HepG2 (cell line): ENCODE measurements at regions not wholly inside any gene's neighbourhood (a gene's known extent, or its start where the extent isn't known, plus 50 kb on each side); places are given as distances from the start of the nearest gene placed in this dataset.

Source experiments
- ATAC-seq: fragments of 200-7000 bp; cut with Tn5 transposase; 3 replicates; pipeline ENCODE4 v1.9.1; 2020; ENCODE audit warnings: mild to moderate bottlenecking, moderate library complexity
- BruUV-seq: library from RNA; stranded (reverse); fragments of 400-500 nt; replicated peaks from 2 replicates; lab custom pipeline; 2021; lab: Mats Ljungman, UMichigan
- CTCF ChIA-PET: fragments of 300-600 bp; formaldehyde crosslinking; extraction: SDS; loops from one replicate; lab custom pipeline; 2021; ENCODE audit warnings: low total read pairs, inconsistent platforms, low intra/inter-chr PET ratio; lab: Yijun Ruan, JAX
- POLR2A ChIA-PET: fragments of 350-600 bp; sonication (Branson Sonifier 250); formaldehyde crosslinking; loops from one replicate; lab custom pipeline; 2020; ENCODE audit warnings: antibody characterized with exemption, inconsistent platforms; lab: Yijun Ruan, JAX
- DNase-seq: peaks from one replicate; pipeline ENCODE4 v3.0.0-alpha.2; 2015; ENCODE audit warnings: low spot score
- FAIRE-seq: peaks from 3 replicates; lab custom pipeline; 2011; peaks lifted over from hg19 to GRCh38; lab: Jason Lieb, UNC
- H2AFZ ChIP-seq: one replicate; pipeline ENCODE4 v1.6.1; 2011; ENCODE audit warnings: low read length, inconsistent platforms
- H3K27ac ChIP-seq: fragments of 300-600 bp; 3 replicates; pipeline ENCODE4 v1.8.0; 2011; ENCODE audit warnings: mixed run types, mild to moderate bottlenecking, mixed read lengths, low read length, inconsistent platforms; ENCODE audit not compliant: insufficient read depth; ENCODE audit errors: extremely low read length
- H3K27me3 ChIP-seq, 2 experiments: fragments of 200-600 bp in 1 of 2; 2 replicates in 1 of 2; 3 replicates in 1 of 2; pipeline versions ENCODE4 v1.6.0 to v1.8.0; 2011; ENCODE audit warnings: low read length in 2 of 2, mild to moderate bottlenecking in 2 of 2, moderate library complexity in 2 of 2, inconsistent platforms in 1 of 2; ENCODE audit not compliant: insufficient read depth in 2 of 2, control insufficient read depth in 1 of 2
- H3K36me3 ChIP-seq, 2 experiments: fragments of 200-600 bp in 1 of 2; replicated peaks in 1 of 2; 2 replicates in 1 of 2; 3 replicates in 1 of 2; pipeline versions ENCODE4 v1.5.1 to v1.8.0; 2011; ENCODE audit warnings: low read length in 2 of 2, inconsistent platforms in 1 of 2; ENCODE audit not compliant: insufficient read depth in 2 of 2, control insufficient read depth in 1 of 2
- H3K4me1 ChIP-seq: 2 replicates; pipeline ENCODE4 v1.5.1; 2012; ENCODE audit warnings: low read length, inconsistent platforms; ENCODE audit not compliant: insufficient read depth
- H3K4me2 ChIP-seq: 2 replicates; pipeline ENCODE4 v1.6.0; 2011; ENCODE audit warnings: low read depth, low read length, inconsistent platforms
- H3K4me3 ChIP-seq, 3 experiments: fragments of 200-600 bp in 1 of 3; sonication (generic), shearing (Covaris generic) in 1 of 3; replicated peaks in 1 of 3; 2 replicates each; pipeline ENCODE4 v1.5.1; 2011 to 2016; ENCODE audit warnings: low read length in 3 of 3, inconsistent platforms in 2 of 3, low read depth in 2 of 3, mild to moderate bottlenecking in 2 of 3, control low read depth in 1 of 3, mixed read lengths in 1 of 3; ENCODE audit not compliant: insufficient read depth in 1 of 3
- H3K79me2 ChIP-seq: one replicate; pipeline ENCODE4 v1.6.1; 2011; ENCODE audit warnings: low read length, inconsistent platforms; ENCODE audit not compliant: insufficient read depth
- H3K9ac ChIP-seq: 2 replicates; pipeline ENCODE4 v1.6.0; 2011; ENCODE audit warnings: mild to moderate bottlenecking, low read depth, low read length, inconsistent platforms; ENCODE audit not compliant: insufficient read depth
- H3K9me3 ChIP-seq: 2 replicates; pipeline ENCODE4 v1.5.1; 2012; ENCODE audit warnings: mild to moderate bottlenecking, low read length
- H4K20me1 ChIP-seq: 2 replicates; pipeline ENCODE4 v1.6.0; 2011; ENCODE audit warnings: inconsistent platforms, mild to moderate bottlenecking, low read length, moderate library complexity; ENCODE audit not compliant: insufficient read depth
- ATF6 ChIP-seq: sonication (generic); formaldehyde crosslinking; conservative IDR thresholded peaks from 2 replicates; pipeline ENCODE4 v1.4.0; 2020; ENCODE audit warnings: missing genetic modification reagents
- BATF2 ChIP-seq: sonication (generic); formaldehyde crosslinking; IDR thresholded peaks from 2 replicates; pipeline ENCODE4 v1.8.0; 2022; ENCODE audit warnings: mild to moderate bottlenecking, missing genetic modification reagents, moderate library complexity
- CSRNP2 ChIP-seq: sonication (generic); formaldehyde crosslinking; conservative IDR thresholded peaks from 2 replicates; pipeline ENCODE4 v1.8.0; 2022; ENCODE audit warnings: low read depth, missing genetic modification reagents
- HBP1 ChIP-seq: IDR thresholded peaks from 2 replicates; pipeline ENCODE4 v1.6.1; 2016; ENCODE audit warnings: low read depth, control low read depth
- KLF16 ChIP-seq, 2 experiments: sonication (generic) in 1 of 2; formaldehyde crosslinking in 1 of 2; IDR thresholded peaks; 2 replicates each; pipeline versions ENCODE4 v1.6.1 to v1.8.0; 2016 to 2023; ENCODE audit warnings: missing genetic modification reagents in 2 of 2, missing compliant biosample characterization in 1 of 2
- MAFG ChIP-seq: sonication (generic); formaldehyde crosslinking; IDR thresholded peaks from 2 replicates; pipeline ENCODE4 v1.5.1; 2020; ENCODE audit warnings: mild to moderate bottlenecking, missing genetic modification reagents
- PAX8 ChIP-seq: sonication (generic); formaldehyde crosslinking; IDR thresholded peaks from 2 replicates; pipeline ENCODE4 v1.8.0; 2022; ENCODE audit warnings: mild to moderate bottlenecking, missing genetic modification reagents, borderline replicate concordance
- SNRNP70 ChIP-seq: fragments of 200-400 bp; formaldehyde crosslinking; IDR thresholded peaks from 2 replicates; pipeline ENCODE4 v1.6.1; 2017; ENCODE audit warnings: mild to moderate bottlenecking, low read depth, low read length, moderate library complexity
- TFDP2 ChIP-seq: sonication (generic); formaldehyde crosslinking; IDR thresholded peaks from 2 replicates; pipeline ENCODE4 v1.4.0; 2020; ENCODE audit warnings: missing genetic modification reagents
- ZBTB49 ChIP-seq: sonication (generic); formaldehyde crosslinking; IDR thresholded peaks from 2 replicates; pipeline ENCODE4 v1.4.0; 2020; ENCODE audit warnings: missing genetic modification reagents, borderline replicate concordance
- ZMYM3 ChIP-seq: sonication (generic); formaldehyde crosslinking; IDR thresholded peaks from 2 replicates; pipeline ENCODE4 v1.5.1; 2020; ENCODE audit warnings: mild to moderate bottlenecking, missing genetic modification reagents
- ZNF343 ChIP-seq: sonication (generic); formaldehyde crosslinking; IDR thresholded peaks from 2 replicates; pipeline ENCODE4 v1.4.0; 2020; ENCODE audit warnings: mild to moderate bottlenecking, missing genetic modification reagents
- ZNF367 ChIP-seq: sonication (generic); formaldehyde crosslinking; IDR thresholded peaks from 2 replicates; pipeline ENCODE4 v1.4.0; 2020; ENCODE audit warnings: missing genetic modification reagents, borderline replicate concordance
- ZNF530 ChIP-seq: sonication (generic); formaldehyde crosslinking; IDR thresholded peaks from 2 replicates; pipeline ENCODE4 v1.5.0; 2020; ENCODE audit warnings: low read depth, mild to moderate bottlenecking, missing genetic modification reagents
- ZNF564 ChIP-seq: sonication (generic); formaldehyde crosslinking; IDR thresholded peaks from 2 replicates; pipeline ENCODE4 v1.8.1; 2023; ENCODE audit warnings: mild to moderate bottlenecking, missing genetic modification reagents
- ZNF746 ChIP-seq: sonication (generic); formaldehyde crosslinking; IDR thresholded peaks from 2 replicates; pipeline ENCODE4 v1.8.0; 2022; ENCODE audit warnings: mild to moderate bottlenecking, missing genetic modification reagents
- WGBS: methylation state at CpG from one replicate; pipeline ENCODE4 v1.1.6; 2017; ENCODE audit warnings: low lambda C conversion rate; 5-methylcytosine and 5-hydroxymethylcytosine counted together
- in situ Hi-C: cut with HindIII; loops from 2 replicates; pipeline ENCODE4 v1.10.0; 2017; ENCODE audit warnings: low pct_unique_long_range_greater_than_20kb; ENCODE audit not compliant: extremely low pct_ligation_motif_present
- intact Hi-C: fragments of 100-400 bp; cut with micrococcal nuclease; formaldehyde crosslinking; loops from one replicate; pipeline ENCODE4 v1.10.0; 2022; ENCODE audit not compliant: unreplicated experiment

GRCh38 chr11:96842731-96843130 is 452.9 kb downstream of the JRKL start:
- FAIRE-seq (no peak), DNase-seq (no peak)
- TF ChIP-seq BATF2 (CRISPR knock-in tag) (no peak), ZNF564 (CRISPR knock-in tag) (no peak), TFDP2 (CRISPR knock-in tag) (no peak), PAX8 (no peak), MAFG (CRISPR knock-in tag) (no peak), SNRNP70 (no peak), ZNF530 (no peak), ZNF746 (CRISPR knock-in tag) (no peak), KLF16 (CRISPR knock-in tag; IDR thresholded peaks at IDR 0.05) (no peak), ZNF367 (no peak), CSRNP2 (CRISPR knock-in tag) (no peak), ZNF343 (no peak), ZBTB49 (CRISPR knock-in tag) (no peak), HBP1 (CRISPR knock-in tag) (no peak), ATF6 (CRISPR knock-in tag) (no peak), ZMYM3 (CRISPR knock-in tag) (no peak)

More at GRCh38 chr11:96842731-96843130, 452.9 kb downstream of the JRKL start:
- no peaks in the 10 kb centered on the region for H3K4me1 ChIP-seq
- H3K27me3 ChIP-seq = no peaks in the 10 kb centered on the region; a peak in 1 of 5 replicates
- no peak overlapping the region for H3K4me3 ChIP-seq
- H3K27ac ChIP-seq = no peak overlapping the region
- ChIA-PET CTCF (no interaction called here), POLR2A (no interaction called here)
- no peaks in the 10 kb centered on the region for H3K79me2 ChIP-seq
- no peaks in the 10 kb centered on the region; the same call in 1 of the 2 replicates for H4K20me1 ChIP-seq
- no peak overlapping the region for H2AFZ ChIP-seq
- BruUV-seq = no TSS peak
- H3K9ac ChIP-seq = no peak overlapping the region
- ATAC-seq = no peak
- H3K36me3 ChIP-seq = no peaks in the 10 kb centered on the region
- no peaks in the 10 kb centered on the region for H3K9me3 ChIP-seq
- intact Hi-C loops = no loop called here
- no peak overlapping the region for H3K4me2 ChIP-seq
- in situ Hi-C loops = no loop called here
- 0% methylated on average over 1 of the region's 1 CpG for WGBS
